GM12878 (cell line): ENCODE measurements at regions not wholly inside any gene's neighbourhood (a gene's known extent, or its start where the extent isn't known, plus 50 kb on each side); places are given as distances from the start of the nearest gene placed in this dataset.
A peak's percentile ranks its signal among the peaks of the same experiment; 100 is the strongest.

Source experiments
- ATAC-seq: fragments of 200-7000 bp; cut with Tn5 transposase; 3 replicates; pipeline ENCODE4 v1.9.1; 2020; ENCODE audit warnings: mild to moderate bottlenecking, moderate library complexity
- BruUV-seq: library from RNA; stranded (reverse); fragments of 400-500 nt; replicated peaks from 2 replicates; lab custom pipeline; 2021; lab: Mats Ljungman, UMichigan
- CTCF ChIA-PET: fragments of 300-600 bp; sonication (Branson Sonifier 250); formaldehyde crosslinking; extraction: SDS; loops from one replicate; lab custom pipeline; 2021; ENCODE audit warnings: inconsistent platforms; lab: Yijun Ruan, JAX
- POLR2A ChIA-PET: fragments of 350-600 bp; formaldehyde crosslinking; extraction: SDS; loops from one replicate; lab custom pipeline; 2021; ENCODE audit warnings: inconsistent platforms; lab: Charles Lee
- RAD21 ChIA-PET: fragments of 300-600 bp; sonication (Branson Sonifier 250); formaldehyde crosslinking; loops from one replicate; lab custom pipeline; 2023; ENCODE audit warnings: antibody characterized with exemption; ENCODE audit not compliant: unreplicated experiment; lab: Charles Lee
- SMC1A ChIA-PET: fragments of 300-600 bp; sonication (Branson Sonifier 250); formaldehyde crosslinking; loops from one replicate; lab custom pipeline; 2023; ENCODE audit not compliant: unreplicated experiment, uncharacterized antibody; lab: Charles Lee
- DNase-seq: peaks from one replicate; pipeline ENCODE4 v3.0.0-alpha.2; 2011; ENCODE audit warnings: low read depth, low spot score
- FAIRE-seq: peaks from 3 replicates; lab custom pipeline; 2011; peaks lifted over from hg19 to GRCh38; lab: Jason Lieb, UNC
- H2AFZ ChIP-seq: 2 replicates; pipeline ENCODE4 v1.6.0; 2011; ENCODE audit warnings: low read depth, low read length, control low read depth; ENCODE audit not compliant: control insufficient read depth
- H3K27ac ChIP-seq: 2 replicates; pipeline ENCODE4 v1.5.1; 2011; ENCODE audit warnings: control low read depth; ENCODE audit not compliant: control insufficient read depth, insufficient read depth
- H3K27me3 ChIP-seq, 2 experiments: replicated peaks in 1 of 2; 2 replicates each; pipeline versions ENCODE4 v1.6.0 to v1.6.1; 2011; ENCODE audit warnings: low read length in 1 of 2; ENCODE audit not compliant: control insufficient read depth in 2 of 2, insufficient read depth in 2 of 2
- H3K36me3 ChIP-seq, 2 experiments: 2 replicates each; pipeline ENCODE4 v1.5.1; 2011; ENCODE audit warnings: low read length in 1 of 2; ENCODE audit not compliant: control insufficient read depth in 2 of 2, insufficient read depth in 2 of 2
- H3K4me1 ChIP-seq: 2 replicates; pipeline ENCODE4 v1.6.1; 2011; ENCODE audit warnings: mild to moderate bottlenecking, low read length, moderate library complexity, mixed read lengths; ENCODE audit not compliant: control insufficient read depth, insufficient read depth
- H3K4me2 ChIP-seq: 2 replicates; pipeline ENCODE4 v1.6.0; 2011; ENCODE audit warnings: control low read depth; ENCODE audit not compliant: control insufficient read depth, insufficient read depth
- H3K4me3 ChIP-seq: fragments of 200-600 bp; sonication (generic); 2 replicates; pipeline ENCODE4 v1.5.1; 2016
- H3K79me2 ChIP-seq: 2 replicates; pipeline ENCODE4 v1.6.0; 2011; ENCODE audit warnings: low read length; ENCODE audit not compliant: control insufficient read depth, insufficient read depth
- H3K9ac ChIP-seq: 2 replicates; pipeline ENCODE4 v1.8.0; 2011; ENCODE audit warnings: low read length, control low read depth, mixed read lengths; ENCODE audit not compliant: control insufficient read depth, insufficient read depth
- H3K9me3 ChIP-seq: replicated peaks from 3 replicates; pipeline ENCODE4 v1.5.1; 2011; ENCODE audit warnings: mild to moderate bottlenecking, low read length; ENCODE audit not compliant: control insufficient read depth, insufficient read depth
- H4K20me1 ChIP-seq: 2 replicates; pipeline ENCODE4 v1.6.0; 2011; ENCODE audit not compliant: control insufficient read depth, insufficient read depth
- BRCA1 ChIP-seq: IDR thresholded peaks from 2 replicates; pipeline ENCODE4 v1.6.1; 2011; ENCODE audit warnings: low read depth, low read length, improper control_type of control experiment
- EED ChIP-seq: sonication (generic); IDR thresholded peaks from 2 replicates; pipeline ENCODE4 v1.6.1; 2016; ENCODE audit warnings: antibody characterized with exemption, low read depth
- ETV6 ChIP-seq, 2 experiments: fragments of 450-650 bp in 1 of 2; IDR thresholded peaks in 1 of 2; conservative IDR thresholded peaks in 1 of 2; 2 replicates each; pipeline ENCODE4 v1.6.1; 2014; ENCODE audit warnings: antibody characterized with exemption in 1 of 2, borderline replicate concordance in 1 of 2, low read depth in 1 of 2, mild to moderate bottlenecking in 1 of 2, moderate library complexity in 1 of 2
- FOXM1 ChIP-seq: IDR thresholded peaks from 2 replicates; pipeline ENCODE4 v1.6.1; 2012; ENCODE audit warnings: low read depth, mild to moderate bottlenecking, inconsistent platforms, low read length, moderate library complexity
- MTA2 ChIP-seq: fragments of 450-650 bp; IDR thresholded peaks from 2 replicates; pipeline ENCODE4 v1.6.1; 2016; ENCODE audit warnings: low read depth, mild to moderate bottlenecking, moderate library complexity
- NFYB ChIP-seq: IDR thresholded peaks from 2 replicates; pipeline ENCODE4 v1.6.1; 2011; ENCODE audit warnings: low read depth, mild to moderate bottlenecking, low read length, improper control_type of control experiment, moderate library complexity; ENCODE audit not compliant: insufficient read depth
- RB1 ChIP-seq: fragments of 450-650 bp; formaldehyde crosslinking; IDR thresholded peaks from 2 replicates; pipeline ENCODE4 v1.6.1; 2017; ENCODE audit warnings: mild to moderate bottlenecking, borderline replicate concordance
- RUNX3 ChIP-seq: IDR thresholded peaks from 2 replicates; pipeline ENCODE4 v1.6.1; 2012; ENCODE audit warnings: low read length, inconsistent platforms
- SIN3A ChIP-seq: IDR thresholded peaks from 2 replicates; pipeline ENCODE4 v1.6.1; 2012; ENCODE audit warnings: low read depth, low read length, improper control_type of control experiment
- SKIL ChIP-seq: fragments of 450-650 bp; IDR thresholded peaks from 2 replicates; pipeline ENCODE4 v1.6.1; 2017; ENCODE audit warnings: mild to moderate bottlenecking, low read depth, inconsistent platforms; ENCODE audit not compliant: poor library complexity, severe bottlenecking
- SMARCA5 ChIP-seq: fragments of 450-650 bp; IDR thresholded peaks from 2 replicates; pipeline ENCODE4 v1.6.1; 2017; ENCODE audit warnings: mild to moderate bottlenecking
- TARDBP ChIP-seq: IDR thresholded peaks from 2 replicates; pipeline ENCODE4 v1.6.1; 2016; ENCODE audit warnings: borderline replicate concordance
- TCF12 ChIP-seq: IDR thresholded peaks from 2 replicates; pipeline ENCODE4 v1.6.1; 2011; ENCODE audit warnings: low read depth, mild to moderate bottlenecking, low read length
- ZBTB11 ChIP-seq: fragments of 450-650 bp; formaldehyde crosslinking; IDR thresholded peaks from 2 replicates; pipeline ENCODE4 v1.5.0; 2022; ENCODE audit warnings: mild to moderate bottlenecking, missing genetic modification characterization
- ZNF687 ChIP-seq: fragments of 450-650 bp; IDR thresholded peaks from 2 replicates; pipeline ENCODE4 v1.6.1; 2017; ENCODE audit warnings: mild to moderate bottlenecking, moderate library complexity
- WGBS: methylation state at CpG from one replicate; pipeline ENCODE4 v1.1.6; 2016; ENCODE audit warnings: low lambda C conversion rate; ENCODE audit not compliant: insufficient replicate concordance, insufficient coverage; ENCODE audit errors: missing lambda C conversion rate; 5-methylcytosine and 5-hydroxymethylcytosine counted together
- in situ Hi-C: fragments of 300-500 bp; cut with MboI; formaldehyde crosslinking; loops from 9 replicates; pipeline ENCODE4 v1.14.3; 2018; ENCODE audit warnings: mixed read lengths
- intact Hi-C: fragments of 100-400 bp; cut with micrococcal nuclease; formaldehyde crosslinking; loops from one replicate; pipeline ENCODE4 v1.14.2; 2022; ENCODE audit not compliant: unreplicated experiment

- TF ChIP-seq RUNX3 (no peak), NFYB (no peak), ZBTB11 (CRISPR knock-in tag) (no peak), MTA2 (no peak), SMARCA5 (no peak)
- TF ChIP-seq, all 136 proteins: peak for 0
These were observed 187.7 kb upstream of the TLE4 start (continued) for GRCh38 chr9:79384091-79384490.

- DNase-seq (no peak), FAIRE-seq (peak; percentile 23), ATAC-seq (no peak)
- Histone ChIP-seq H3K36me3 (no peaks in the 10 kb centered on the region), H3K27me3 (no peaks in the 10 kb centered on the region), H3K4me1 (no peaks in the 10 kb centered on the region), H3K27ac (no peak overlapping the region), H3K4me3 (no peak overlapping the region), H4K20me1 (no peaks in the 10 kb centered on the region), H3K4me2 (no peak overlapping the region), H2AFZ (no peak overlapping the region), H3K9ac (no peak overlapping the region), H3K9me3 (no peaks in the 10 kb centered on the region; the same call in 2 of the 3 replicates), H3K79me2 (no peaks in the 10 kb centered on the region)
- 0% methylated on average over 1 of the region's 1 CpG for WGBS
- ChIA-PET RAD21 (no interaction called here), CTCF (no interaction called here), SMC1A (no interaction called here), POLR2A (no interaction called here)
- no TSS peak for BruUV-seq
- intact Hi-C loops, result no loop called here
- in situ Hi-C loops, result no loop called here
- TF ChIP-seq ZNF687 (no peak), SKIL (no peak), TCF12 (no peak), EED (no peak), FOXM1 (no peak), RB1 (no peak), BRCA1 (no peak), TARDBP (no peak), ETV6 (conservative IDR thresholded peaks at IDR 0.05 in 1 of 2, IDR thresholded peaks at IDR 0.05 in 1 of 2; ENCODE audit: borderline replicate concordance in 1 of 2, low read depth in 1 of 2) (no peak), SIN3A (no peak)
These were observed 187.3 kb upstream of the TLE4 start for GRCh38 chr9:79384501-79384900.
